HEK293 (cell line): ENCODE measurements at regions not wholly inside any gene's neighbourhood (a gene's known extent, or its start where the extent isn't known, plus 50 kb on each side); places are given as distances from the start of the nearest gene placed in this dataset.

Experiments used
- CTCF ChIA-PET: fragments of 350-600 bp; formaldehyde crosslinking; extraction: SDS; loops from one replicate; lab custom pipeline; 2021; ENCODE audit warnings: antibody characterized with exemption; lab: Yijun Ruan, JAX
- POLR2A ChIA-PET: fragments of 300-600 bp; formaldehyde crosslinking; extraction: SDS; loops from one replicate; lab custom pipeline; 2020; ENCODE audit warnings: antibody characterized with exemption, inconsistent platforms; lab: Yijun Ruan, JAX
- H3K27ac ChIP-seq: fragments of 200-500 bp; sonication (Bioruptor generic); 2 replicates; pipeline ENCODE4 v1.5.1; 2014; ENCODE audit warnings: low read depth, low read length, control low read depth, inconsistent platforms; ENCODE audit errors: extremely low read depth
- H3K36me3 ChIP-seq, 2 experiments: fragments of 200-500 bp in 1 of 2; sonication (Bioruptor generic) in 1 of 2; 1 replicate in 1 of 2; 2 replicates in 1 of 2; pipeline ENCODE4 v1.5.1; 2014 to 2017; ENCODE audit warnings: inconsistent platforms in 2 of 2, low read length in 2 of 2; ENCODE audit not compliant: control insufficient read depth in 2 of 2, insufficient read depth in 1 of 2
- H3K4me1 ChIP-seq: fragments of 200-500 bp; sonication (Bioruptor generic); 2 replicates; pipeline ENCODE4 v1.5.1; 2014; ENCODE audit warnings: mild to moderate bottlenecking, low read length, inconsistent platforms; ENCODE audit not compliant: control insufficient read depth, insufficient read depth
- H3K4me3 ChIP-seq: 2 replicates; pipeline ENCODE4 v1.5.1; 2011; ENCODE audit warnings: low read depth, mild to moderate bottlenecking, control low read depth, low read length, moderate library complexity
- H3K9me3 ChIP-seq: fragments of 200-500 bp; sonication (Bioruptor generic); 2 replicates; pipeline ENCODE4 v1.5.1; 2014; ENCODE audit warnings: low read depth, low read length, inconsistent platforms; ENCODE audit not compliant: control insufficient read depth, insufficient read depth
- BCL11B ChIP-seq: fragments of 450-650 bp; formaldehyde crosslinking; IDR thresholded peaks from 2 replicates; pipeline ENCODE4 v1.5.1; 2016; ENCODE audit warnings: low read depth, missing biosample characterization, missing genetic modification characterization
- GFI1B ChIP-seq: fragments of 450-650 bp; formaldehyde crosslinking; IDR thresholded peaks from 2 replicates; pipeline ENCODE4 v1.5.1; 2016; ENCODE audit warnings: missing biosample characterization, missing genetic modification characterization
- GLI2 ChIP-seq: fragments of 450-650 bp; formaldehyde crosslinking; IDR thresholded peaks from 2 replicates; pipeline ENCODE4; 2017; ENCODE audit warnings: missing biosample characterization, missing genetic modification characterization, low read depth, borderline replicate concordance
- GLI4 ChIP-seq: fragments of 450-650 bp; formaldehyde crosslinking; IDR thresholded peaks from 2 replicates; pipeline ENCODE4 v1.5.1; 2016; ENCODE audit warnings: missing biosample characterization, missing genetic modification characterization
- KLF10 ChIP-seq: fragments of 450-650 bp; IDR thresholded peaks from 2 replicates; pipeline ENCODE4 v1.5.1; 2018; ENCODE audit warnings: missing biosample characterization, mild to moderate bottlenecking, missing genetic modification characterization
- MZF1 ChIP-seq: fragments of 450-650 bp; formaldehyde crosslinking; IDR thresholded peaks from 2 replicates; pipeline ENCODE4 v1.5.1; 2017; ENCODE audit warnings: missing biosample characterization, missing genetic modification characterization, borderline replicate concordance
- RBAK ChIP-seq: fragments of 450-650 bp; formaldehyde crosslinking; IDR thresholded peaks from 2 replicates; pipeline ENCODE4 v1.5.1; 2016; ENCODE audit warnings: missing biosample characterization, missing genetic modification characterization
- SP7 ChIP-seq: fragments of 450-650 bp; formaldehyde crosslinking; IDR thresholded peaks from 2 replicates; pipeline ENCODE4 v1.5.1; 2016; ENCODE audit warnings: missing biosample characterization, missing genetic modification characterization
- ZFP69B ChIP-seq: fragments of 450-650 bp; formaldehyde crosslinking; IDR thresholded peaks from 2 replicates; pipeline ENCODE4 v1.5.1; 2016; ENCODE audit warnings: missing biosample characterization, missing genetic modification characterization
- ZIC2 ChIP-seq: fragments of 450-650 bp; formaldehyde crosslinking; IDR thresholded peaks from 2 replicates; pipeline ENCODE4 v1.5.1; 2016; ENCODE audit warnings: missing biosample characterization, missing genetic modification characterization
- ZNF221 ChIP-seq: fragments of 450-650 bp; formaldehyde crosslinking; IDR thresholded peaks from 2 replicates; pipeline ENCODE4 v1.5.1; 2017; ENCODE audit warnings: missing biosample characterization, missing genetic modification characterization, borderline replicate concordance
- ZNF239 ChIP-seq: fragments of 450-650 bp; formaldehyde crosslinking; IDR thresholded peaks from 2 replicates; pipeline ENCODE4 v1.5.1; 2016; ENCODE audit warnings: missing biosample characterization, missing genetic modification characterization
- ZNF311 ChIP-seq: fragments of 450-650 bp; formaldehyde crosslinking; IDR thresholded peaks from 2 replicates; pipeline ENCODE4 v1.5.1; 2017; ENCODE audit warnings: missing biosample characterization, missing genetic modification characterization, borderline replicate concordance
- ZNF341 ChIP-seq: fragments of 450-650 bp; formaldehyde crosslinking; IDR thresholded peaks from 2 replicates; pipeline ENCODE4; 2016; ENCODE audit warnings: low read depth, missing biosample characterization, missing genetic modification characterization
- ZNF366 ChIP-seq: fragments of 450-650 bp; formaldehyde crosslinking; conservative IDR thresholded peaks from 2 replicates; pipeline ENCODE4 v1.5.1; 2016; ENCODE audit warnings: missing biosample characterization, missing genetic modification characterization
- ZNF501 ChIP-seq: fragments of 450-650 bp; formaldehyde crosslinking; IDR thresholded peaks from 2 replicates; pipeline ENCODE4 v1.5.1; 2016; ENCODE audit warnings: missing biosample characterization, missing genetic modification characterization
- ZNF645 ChIP-seq: fragments of 450-650 bp; formaldehyde crosslinking; IDR thresholded peaks from 2 replicates; pipeline ENCODE4; 2016; ENCODE audit warnings: missing biosample characterization, missing genetic modification characterization
- ZNF707 ChIP-seq: fragments of 450-650 bp; formaldehyde crosslinking; IDR thresholded peaks from 2 replicates; pipeline ENCODE4 v1.5.1; 2016; ENCODE audit warnings: missing biosample characterization, missing genetic modification characterization
- ZNF785 ChIP-seq: fragments of 450-650 bp; formaldehyde crosslinking; IDR thresholded peaks from 2 replicates; pipeline ENCODE4 v1.5.1; 2016; ENCODE audit warnings: missing biosample characterization, missing genetic modification characterization
- TF ChIP-seq, protein P1 (sequence below): fragments of 450-650 bp; formaldehyde crosslinking; IDR thresholded peaks from 2 replicates; pipeline ENCODE4 v1.5.1; 2016; ENCODE audit warnings: missing biosample characterization, missing genetic modification characterization
- TF ChIP-seq, protein P2 (sequence below): fragments of 450-650 bp; formaldehyde crosslinking; conservative IDR thresholded peaks from 2 replicates; pipeline ENCODE4 v1.5.1; 2016; ENCODE audit warnings: low read depth, missing biosample characterization, missing genetic modification characterization
- TF ChIP-seq, protein P3 (sequence below): fragments of 450-650 bp; formaldehyde crosslinking; IDR thresholded peaks from 2 replicates; pipeline ENCODE4 v1.5.1; 2017; ENCODE audit warnings: missing biosample characterization, missing genetic modification characterization

GRCh38 chr5:176180781-176181180 is 57.4 kb upstream of the SIMC1 start (continued):
- TF ChIP-seq BCL11B (no peak), ZNF341 (tag by site-specific recombination) (no peak)

DNA sequence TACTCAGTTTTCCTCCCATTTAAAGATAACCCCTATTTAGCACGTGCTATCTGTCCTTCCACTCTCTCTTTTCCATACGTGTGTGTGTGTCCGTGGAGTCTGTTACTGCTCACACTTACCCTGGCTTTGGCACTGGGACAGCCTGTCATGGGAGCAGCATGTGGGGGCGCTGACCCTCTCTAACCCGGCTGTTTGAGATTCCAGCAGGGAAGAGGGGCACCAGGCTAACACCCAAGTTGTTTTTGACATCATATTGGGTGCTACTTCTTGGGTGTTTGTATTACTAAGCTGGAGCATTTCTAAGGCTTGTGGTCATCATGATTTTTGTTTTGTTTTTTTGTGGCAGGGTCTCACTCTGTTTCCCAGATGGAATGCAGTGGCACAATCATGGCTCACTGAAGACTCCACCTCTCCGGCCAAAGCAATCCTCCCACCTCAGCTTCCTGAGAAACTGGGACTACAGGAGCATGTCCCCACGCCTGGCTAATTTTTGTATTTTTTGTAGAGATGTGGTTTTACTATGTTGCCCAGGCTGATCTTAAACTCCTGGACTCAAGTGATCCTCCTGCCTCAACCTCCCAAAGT is 56.9 kb upstream of the SIMC1 start:
- CTCF ChIA-PET: no interaction called here
- Histone ChIP-seq H3K9me3 (no peaks in the 10 kb centered on the region), H3K27ac (no peak overlapping the region), H3K4me1 (peaks cover 7% of the 10 kb centered on the region), H3K36me3 (no peaks in the 10 kb centered on the region)
- TF ChIP-seq, protein P1, sequence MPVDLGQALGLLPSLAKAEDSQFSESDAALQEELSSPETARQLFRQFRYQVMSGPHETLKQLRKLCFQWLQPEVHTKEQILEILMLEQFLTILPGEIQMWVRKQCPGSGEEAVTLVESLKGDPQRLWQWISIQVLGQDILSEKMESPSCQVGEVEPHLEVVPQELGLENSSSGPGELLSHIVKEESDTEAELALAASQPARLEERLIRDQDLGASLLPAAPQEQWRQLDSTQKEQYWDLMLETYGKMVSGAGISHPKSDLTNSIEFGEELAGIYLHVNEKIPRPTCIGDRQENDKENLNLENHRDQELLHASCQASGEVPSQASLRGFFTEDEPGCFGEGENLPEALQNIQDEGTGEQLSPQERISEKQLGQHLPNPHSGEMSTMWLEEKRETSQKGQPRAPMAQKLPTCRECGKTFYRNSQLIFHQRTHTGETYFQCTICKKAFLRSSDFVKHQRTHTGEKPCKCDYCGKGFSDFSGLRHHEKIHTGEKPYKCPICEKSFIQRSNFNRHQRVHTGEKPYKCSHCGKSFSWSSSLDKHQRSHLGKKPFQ (tag by site-specific recombination): no peak
- TF ChIP-seq SP7 (tag by site-specific recombination): no peak
- TF ChIP-seq GLI2: no peak
- TF ChIP-seq GLI4 (tag by site-specific recombination): no peak
- TF ChIP-seq, all 188 proteins: peak for 0
- H3K4me3 ChIP-seq: no peak overlapping the region
- POLR2A ChIA-PET: no interaction called here

GRCh38 chr5:176183321-176184074 is 54.7 kb upstream of the SIMC1 start:
- POLR2A ChIA-PET: no interaction called here
- Histone ChIP-seq H3K4me1 (peaks cover 7% of the 10 kb centered on the region), H3K9me3 (no peaks in the 10 kb centered on the region), H3K36me3 (no peaks in the 10 kb centered on the region), H3K4me3 (no peak overlapping the region), H3K27ac (no peak overlapping the region)
- CTCF ChIA-PET: no interaction called here
- TF ChIP-seq GFI1B (tag by site-specific recombination) (no peak), RBAK (no peak), ZNF239 (tag by site-specific recombination) (no peak), ZNF645 (tag by site-specific recombination) (no peak), ZNF501 (tag by site-specific recombination) (peak; percentile 38; the same call in 1 of the 2 replicates), ZIC2 (no peak), ZNF311 (tag by site-specific recombination) (no peak), ZNF366 (tag by site-specific recombination) (peak; percentile 46; the same call in 1 of the 2 replicates), ZNF785 (tag by site-specific recombination) (no peak), KLF10 (tag by site-specific recombination) (no peak), ZNF707 (tag by site-specific recombination) (no peak), MZF1 (no peak; the same call in 1 of the 2 replicates), ZFP69B (tag by site-specific recombination) (no peak), ZNF221 (tag by site-specific recombination) (no peak)
- TF ChIP-seq, protein P2, sequence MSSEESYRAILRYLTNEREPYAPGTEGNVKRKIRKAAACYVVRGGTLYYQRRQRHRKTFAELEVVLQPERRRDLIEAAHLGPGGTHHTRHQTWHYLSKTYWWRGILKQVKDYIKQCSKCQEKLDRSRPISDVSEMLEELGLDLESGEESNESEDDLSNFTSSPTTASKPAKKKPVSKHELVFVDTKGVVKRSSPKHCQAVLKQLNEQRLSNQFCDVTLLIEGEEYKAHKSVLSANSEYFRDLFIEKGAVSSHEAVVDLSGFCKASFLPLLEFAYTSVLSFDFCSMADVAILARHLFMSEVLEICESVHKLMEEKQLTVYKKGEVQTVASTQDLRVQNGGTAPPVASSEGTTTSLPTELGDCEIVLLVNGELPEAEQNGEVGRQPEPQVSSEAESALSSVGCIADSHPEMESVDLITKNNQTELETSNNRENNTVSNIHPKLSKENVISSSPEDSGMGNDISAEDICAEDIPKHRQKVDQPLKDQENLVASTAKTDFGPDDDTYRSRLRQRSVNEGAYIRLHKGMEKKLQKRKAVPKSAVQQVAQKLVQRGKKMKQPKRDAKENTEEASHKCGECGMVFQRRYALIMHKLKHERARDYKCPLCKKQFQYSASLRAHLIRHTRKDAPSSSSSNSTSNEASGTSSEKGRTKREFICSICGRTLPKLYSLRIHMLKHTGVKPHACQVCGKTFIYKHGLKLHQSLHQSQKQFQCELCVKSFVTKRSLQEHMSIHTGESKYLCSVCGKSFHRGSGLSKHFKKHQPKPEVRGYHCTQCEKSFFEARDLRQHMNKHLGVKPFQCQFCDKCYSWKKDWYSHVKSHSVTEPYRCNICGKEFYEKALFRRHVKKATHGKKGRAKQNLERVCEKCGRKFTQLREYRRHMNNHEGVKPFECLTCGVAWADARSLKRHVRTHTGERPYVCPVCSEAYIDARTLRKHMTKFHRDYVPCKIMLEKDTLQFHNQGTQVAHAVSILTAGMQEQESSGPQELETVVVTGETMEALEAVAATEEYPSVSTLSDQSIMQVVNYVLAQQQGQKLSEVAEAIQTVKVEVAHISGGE (tag by site-specific recombination): no peak
- TF ChIP-seq, protein P1 (tag by site-specific recombination): peak; percentile 94
- TF ChIP-seq, protein P3, sequence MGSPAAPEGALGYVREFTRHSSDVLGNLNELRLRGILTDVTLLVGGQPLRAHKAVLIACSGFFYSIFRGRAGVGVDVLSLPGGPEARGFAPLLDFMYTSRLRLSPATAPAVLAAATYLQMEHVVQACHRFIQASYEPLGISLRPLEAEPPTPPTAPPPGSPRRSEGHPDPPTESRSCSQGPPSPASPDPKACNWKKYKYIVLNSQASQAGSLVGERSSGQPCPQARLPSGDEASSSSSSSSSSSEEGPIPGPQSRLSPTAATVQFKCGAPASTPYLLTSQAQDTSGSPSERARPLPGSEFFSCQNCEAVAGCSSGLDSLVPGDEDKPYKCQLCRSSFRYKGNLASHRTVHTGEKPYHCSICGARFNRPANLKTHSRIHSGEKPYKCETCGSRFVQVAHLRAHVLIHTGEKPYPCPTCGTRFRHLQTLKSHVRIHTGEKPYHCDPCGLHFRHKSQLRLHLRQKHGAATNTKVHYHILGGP (tag by site-specific recombination): no peak
